GM18951 (cell line): ENCODE measurements at regions not wholly inside any gene's neighbourhood (a gene's known extent, or its start where the extent isn't known, plus 50 kb on each side); places are given as distances from the start of the nearest gene placed in this dataset.

Source experiments
- POLR2A ChIP-seq: IDR thresholded peaks from 4 replicates; pipeline ENCODE4 v1.6.1; 2011; ENCODE audit warnings: mild to moderate bottlenecking; ENCODE audit not compliant: insufficient read length, insufficient read depth; ENCODE audit errors: extremely low read depth
- in situ Hi-C: fragments of 300-500 bp; cut with MboI; formaldehyde crosslinking; loops from one replicate; pipeline ENCODE4 v1.12.0; 2022; ENCODE audit warnings: low sequenced_read_pairs, mixed read lengths, inconsistent platforms; ENCODE audit not compliant: unreplicated experiment

DNA sequence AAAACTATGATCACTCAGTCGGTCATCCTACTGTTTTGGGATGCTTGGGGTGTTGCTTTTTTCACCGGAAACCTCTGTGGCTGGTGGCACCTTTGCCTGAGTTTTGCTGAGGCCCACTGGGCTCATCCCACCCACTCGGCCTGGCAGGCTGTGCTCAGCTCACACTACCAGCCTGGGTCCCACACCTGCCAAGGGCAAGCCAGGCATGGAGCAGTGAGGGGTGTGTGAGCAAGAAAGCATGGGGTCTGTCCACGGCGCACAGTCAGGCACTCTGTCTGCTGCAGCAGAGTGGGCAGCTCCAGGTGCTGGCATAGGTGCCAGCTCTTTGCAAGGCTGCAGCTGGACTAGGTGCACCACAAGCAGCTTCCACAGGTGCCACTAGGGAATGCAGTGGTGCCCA lies 91.7 kb downstream of the TBXT start:
- no peak for TF ChIP-seq POLR2A
- in situ Hi-C loops: no loop called here

DNA sequence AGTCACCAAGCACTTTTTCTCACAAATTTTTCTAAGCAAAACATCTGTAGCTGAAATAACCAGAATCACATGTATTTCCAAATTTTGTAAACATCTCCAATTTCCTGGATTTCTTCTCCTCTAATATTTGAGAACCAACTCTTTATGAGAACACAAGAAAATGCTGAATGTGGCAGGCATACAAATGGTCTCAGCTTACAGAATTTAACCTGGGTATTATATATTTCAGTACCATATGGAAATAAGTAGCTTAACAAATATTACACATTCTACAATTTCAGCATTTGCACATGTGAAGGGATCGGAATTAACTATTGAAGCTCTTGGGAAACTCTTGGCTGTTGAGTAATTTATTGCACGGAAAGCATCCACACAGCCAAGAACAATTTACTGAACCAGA lies 92.5 kb downstream of the TBXT start:
- in situ Hi-C loops: no loop called here
- TF ChIP-seq POLR2A: no peak

DNA sequence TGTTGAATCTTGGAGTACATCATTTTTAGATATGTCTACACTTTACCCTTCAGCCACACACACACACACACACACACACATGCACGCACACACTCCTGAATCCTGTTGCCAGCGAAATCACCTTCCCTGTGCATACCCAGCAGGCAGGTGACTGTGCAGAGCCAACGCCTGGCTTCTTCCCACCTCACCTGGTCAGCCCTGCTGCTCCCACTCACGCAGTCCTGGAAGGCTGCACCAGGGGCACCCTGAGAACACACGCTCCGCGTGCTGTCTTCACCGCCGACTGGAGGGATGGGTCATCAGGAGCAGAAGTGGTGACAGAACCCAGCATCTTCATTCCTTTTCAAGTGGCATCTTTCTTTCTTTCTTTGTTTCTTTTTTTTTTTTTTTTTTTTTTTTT lies 94.6 kb downstream of the TBXT start:
- in situ Hi-C loops: no loop called here
- no peak for TF ChIP-seq POLR2A

DNA sequence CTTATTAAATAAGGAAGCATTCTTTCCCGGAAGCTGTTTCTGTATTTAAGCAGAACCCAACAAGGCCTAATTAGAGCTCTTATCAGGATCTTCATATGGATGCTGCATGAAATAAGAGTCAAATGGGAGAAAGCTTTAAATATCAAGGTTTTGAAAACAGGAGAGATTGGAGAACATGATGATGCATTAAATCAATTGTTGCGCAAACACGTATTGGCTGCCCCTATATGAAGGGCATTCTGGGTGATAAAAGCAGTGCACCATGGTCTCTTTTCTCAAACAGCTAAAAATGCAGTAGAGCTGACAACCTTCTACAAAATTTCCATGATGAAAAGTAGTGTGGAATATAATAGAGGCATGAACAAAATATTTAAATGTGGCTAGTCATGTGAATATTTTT lies 98.9 kb downstream of the TBXT start:
- TF ChIP-seq POLR2A: no peak
- in situ Hi-C loops: no loop called here

DNA sequence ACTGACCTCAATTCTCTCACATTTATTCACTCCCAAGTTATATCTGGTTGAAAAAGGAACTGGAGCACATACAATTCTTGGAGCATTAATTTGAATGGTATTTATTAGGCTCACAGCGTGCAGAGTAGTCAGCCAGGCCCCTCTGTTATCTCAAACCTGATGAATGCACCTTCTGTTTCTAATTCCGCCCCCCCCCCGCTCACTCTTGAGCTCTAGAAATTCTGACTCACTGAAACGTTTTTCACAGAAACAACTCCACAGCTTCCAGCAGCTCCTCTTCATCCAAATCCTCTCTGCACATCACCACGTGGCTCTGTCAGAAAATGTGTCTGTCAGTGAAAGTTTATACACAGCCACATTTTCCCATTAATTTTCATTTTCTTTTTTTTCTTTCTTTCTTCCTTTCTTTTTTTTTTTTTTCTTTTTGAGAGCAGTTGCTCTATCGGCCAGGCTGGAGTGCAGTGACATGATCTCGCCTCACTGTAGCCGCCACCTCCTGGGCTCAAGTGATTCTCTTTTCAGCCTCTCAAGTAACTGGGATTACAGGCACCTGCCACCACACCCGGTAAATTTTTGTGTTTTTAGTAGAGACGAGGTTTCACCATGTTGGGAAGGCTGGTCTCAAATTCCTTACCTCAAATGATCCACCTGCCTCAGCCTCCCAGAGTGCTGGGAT lies 109.4 kb downstream of the TBXT start:
- in situ Hi-C loops: no loop called here
- TF ChIP-seq POLR2A: no peak

DNA sequence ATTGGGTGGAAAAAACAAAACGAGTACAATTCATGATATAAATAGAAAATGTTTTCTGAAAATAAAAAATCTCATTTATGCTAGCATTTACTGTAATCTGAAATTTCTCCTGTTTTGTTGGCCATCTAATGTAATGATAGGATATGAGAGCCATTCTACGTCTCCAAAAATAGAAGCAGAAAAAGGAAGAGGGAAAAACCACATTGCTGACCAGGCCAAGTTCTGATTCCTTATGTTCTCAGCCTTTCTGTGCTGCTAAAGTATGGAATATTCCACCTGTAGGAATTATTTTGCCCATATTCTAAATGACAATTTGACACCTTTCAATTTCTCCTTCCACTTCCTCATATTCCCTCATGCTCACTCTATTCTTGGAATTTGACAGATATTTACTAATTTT lies 110.2 kb downstream of the TBXT start:
- TF ChIP-seq POLR2A: no peak
- in situ Hi-C loops: no loop called here

DNA sequence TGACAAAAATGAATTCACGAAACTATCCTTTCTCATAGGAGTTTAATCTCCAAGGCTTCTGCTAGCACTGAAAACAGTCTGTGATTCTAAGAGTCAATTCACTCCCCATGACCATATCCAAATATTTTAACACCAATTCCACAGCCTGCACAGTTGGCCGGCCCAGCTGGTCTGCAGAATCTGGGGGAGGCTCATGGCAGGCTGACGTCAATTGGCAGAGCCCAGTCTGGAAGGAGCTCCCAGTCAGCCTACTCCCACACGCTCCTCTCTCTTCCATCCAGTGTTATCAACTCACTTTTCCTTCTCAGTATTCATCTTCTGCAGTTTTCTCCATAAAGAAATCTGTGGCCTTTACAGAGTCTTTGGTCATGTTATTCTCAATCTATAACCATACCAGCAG lies 111.0 kb downstream of the TBXT start:
- in situ Hi-C loops: no loop called here
- TF ChIP-seq POLR2A: no peak

DNA sequence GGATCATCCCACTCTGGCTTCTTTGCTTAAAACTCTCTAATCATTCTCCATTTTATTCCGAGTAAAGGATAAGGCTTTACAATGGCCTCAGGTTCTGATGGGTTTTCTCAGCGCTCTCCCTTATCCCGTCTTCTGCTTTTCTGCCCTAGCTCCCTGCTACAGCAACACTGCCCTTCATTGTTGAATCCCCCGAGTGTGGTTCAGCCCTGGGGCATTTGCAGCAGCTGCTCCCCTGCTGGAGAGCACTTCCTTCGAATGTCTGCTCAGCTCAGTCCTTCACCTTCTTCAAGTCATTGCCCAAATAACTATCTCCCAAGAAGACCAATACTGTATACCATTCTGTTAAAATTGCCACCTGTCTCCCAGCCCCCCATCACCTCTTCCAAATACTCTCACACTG lies 111.8 kb downstream of the TBXT start:
- TF ChIP-seq POLR2A: no peak
- in situ Hi-C loops: no loop called here

DNA sequence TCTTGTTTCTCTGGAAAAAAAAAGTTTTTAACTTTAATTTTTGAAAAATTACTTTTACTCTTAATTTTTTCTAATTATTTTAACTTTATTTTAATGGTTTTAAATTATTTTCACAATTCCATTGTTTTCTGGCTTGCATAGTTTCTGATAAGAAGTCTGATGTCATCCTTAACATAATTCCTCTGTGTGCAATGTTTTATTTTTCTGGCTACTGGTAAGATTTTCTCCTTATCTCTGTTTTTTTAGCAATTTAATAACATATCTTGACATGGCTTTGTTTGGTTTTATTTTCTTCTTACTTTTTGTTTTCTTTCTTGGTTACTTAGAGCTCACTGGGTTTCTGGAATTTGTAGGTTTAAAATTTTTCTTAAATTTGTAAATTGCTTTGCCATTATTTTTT lies 114.8 kb downstream of the TBXT start:
- no peak for TF ChIP-seq POLR2A
- in situ Hi-C loops: no loop called here

DNA sequence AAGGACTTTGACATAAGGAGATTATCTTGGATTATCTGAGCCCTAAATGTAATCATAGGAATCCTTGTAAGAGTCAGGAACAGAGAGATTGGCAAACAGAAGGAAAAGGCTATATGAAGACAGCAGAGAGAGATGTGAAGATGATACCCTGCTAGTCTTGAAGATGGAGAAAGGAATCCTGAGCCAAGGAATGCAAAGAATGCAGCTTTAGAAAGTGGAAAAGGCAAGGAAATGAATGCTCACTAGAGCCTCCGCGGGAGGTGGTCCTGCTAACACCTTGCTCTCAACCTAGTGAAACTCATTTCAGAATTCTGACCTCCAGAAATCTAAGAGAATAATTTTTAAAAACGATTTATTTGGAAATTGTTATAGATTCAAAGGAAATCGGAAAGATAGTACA lies 117.1 kb downstream of the TBXT start:
- in situ Hi-C loops: no loop called here

DNA sequence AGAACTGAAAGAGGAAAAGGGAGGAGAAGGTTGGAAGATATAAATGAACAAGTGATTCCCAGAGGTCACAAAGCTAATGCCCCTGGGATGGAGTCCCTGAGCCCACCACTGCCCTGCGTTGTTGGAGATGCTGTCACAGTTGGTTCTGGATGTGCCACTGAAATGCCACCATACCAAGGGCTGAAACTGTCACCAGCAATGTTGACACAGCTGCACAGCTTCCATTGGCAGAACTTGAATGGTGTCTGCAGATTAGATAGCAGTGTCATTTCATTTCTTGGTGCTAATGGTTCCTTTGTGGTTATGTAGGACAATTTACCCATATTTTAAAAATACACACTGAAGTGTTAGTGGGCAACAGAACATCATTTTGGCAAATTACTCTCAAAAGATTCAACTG lies 120.7 kb downstream of the TBXT start:
- TF ChIP-seq POLR2A: no peak
- in situ Hi-C loops: no loop called here

More for the DNA sequence above, 117.1 kb downstream of the TBXT start:
- no peak for TF ChIP-seq POLR2A

DNA sequence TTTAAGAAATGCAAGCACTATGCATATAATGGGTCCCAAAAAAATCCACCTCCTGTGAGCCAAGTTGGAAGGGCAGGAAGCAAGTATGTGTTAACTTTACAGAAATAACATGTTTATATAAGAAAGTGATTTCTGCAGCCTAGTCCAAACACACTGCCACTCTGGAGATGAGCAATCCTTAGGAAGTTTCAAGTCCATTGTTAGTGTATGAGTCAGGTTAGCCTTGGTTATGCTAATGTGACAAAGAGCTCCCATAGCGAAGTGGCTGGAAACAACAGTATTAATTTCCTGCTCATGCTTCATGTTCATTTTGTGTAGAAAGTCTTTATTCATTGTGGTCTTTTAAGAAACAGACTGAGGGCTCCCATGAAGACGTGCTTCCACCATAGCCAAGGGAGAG lies 121.4 kb downstream of the TBXT start:
- TF ChIP-seq POLR2A: no peak
- in situ Hi-C loops: no loop called here

DNA sequence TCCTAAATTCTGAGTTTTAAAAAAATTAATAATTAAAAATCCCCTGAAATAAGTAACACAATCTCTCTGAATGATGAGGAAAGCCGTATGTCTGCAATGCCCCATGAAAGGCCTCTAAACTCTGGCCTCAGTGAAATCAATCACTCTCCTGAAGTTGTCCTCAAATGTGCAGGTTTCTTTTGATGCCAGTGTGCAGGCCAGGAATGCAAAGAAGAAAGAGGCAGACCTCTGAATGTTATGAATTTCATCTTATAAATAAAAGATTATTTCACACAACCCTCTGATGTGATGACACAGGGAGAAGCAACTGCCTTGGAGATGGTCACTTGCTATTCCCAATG lies 121.8 kb downstream of the TBXT start:
- no peak for TF ChIP-seq POLR2A
- in situ Hi-C loops: no loop called here

DNA sequence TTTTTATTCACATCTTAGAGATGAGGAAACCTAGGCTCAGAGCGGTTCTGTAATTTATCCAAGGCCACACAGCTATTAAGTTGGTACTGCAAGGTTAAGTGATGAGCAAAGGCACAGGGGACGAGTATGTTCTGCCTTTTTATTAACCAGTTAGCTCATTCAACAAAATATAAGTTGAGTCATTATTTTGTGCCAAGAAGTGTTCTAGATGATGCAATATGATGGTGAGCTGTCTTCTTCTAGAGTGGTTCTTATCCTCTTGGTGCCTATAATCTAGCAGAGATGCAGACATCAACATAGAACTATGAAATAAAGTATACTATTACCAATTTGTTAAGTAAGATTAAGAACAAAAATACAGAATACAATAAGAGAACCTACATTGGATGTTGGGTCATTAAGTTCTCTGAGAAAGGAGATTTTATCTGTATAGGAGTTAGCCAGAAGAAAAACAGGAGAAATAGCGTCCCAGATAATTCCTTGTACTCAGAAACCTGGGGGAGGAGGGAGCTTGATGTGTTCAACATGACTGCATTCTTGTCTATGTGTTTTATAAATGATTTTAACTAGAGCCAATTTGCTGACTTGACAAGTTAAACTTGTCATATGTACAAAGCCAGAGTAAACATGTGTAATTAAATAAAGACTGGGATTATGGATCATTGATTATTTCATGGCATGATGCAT lies 122.3 kb downstream of the TBXT start:
- no peak for TF ChIP-seq POLR2A
- in situ Hi-C loops: no loop called here
